ENCODE measurements at regions not wholly inside any gene's neighbourhood (a gene's known extent, or its start where the extent isn't known, plus 50 kb on each side); places are given as distances from the start of the nearest gene placed in this dataset.

- Histone ChIP-seq H3K4me1 (ENCODE audit: control insufficient read depth in 5 of 5, insufficient read depth in 5 of 5, low read length in 5 of 5) (peaks cover 0 to 3% (median 0%) of the 10 kb centered on the region in 5 donors), H3K27ac (ENCODE audit: low read depth in 1 of 2, low read length in 1 of 2) (no peak overlapping the region), H3K9me3 (ENCODE audit: control insufficient read depth in 4 of 4, insufficient read depth in 3 of 4, low read length in 3 of 4) (peaks cover 0 to 1% (median 0%) of the 10 kb centered on the region in 4 donors), H3K27me3 (ENCODE audit: control insufficient read depth in 3 of 3, insufficient read depth in 3 of 3, low read length in 2 of 3) (no peaks in the 10 kb centered on the region), H3K4me3 (no peak overlapping the region), H3K9ac (ENCODE audit: insufficient read depth in 1 of 2, low read length in 2 of 2) (no peak overlapping the region), H3K36me3 (ENCODE audit: control insufficient read depth in 4 of 4, insufficient read depth in 4 of 4, low read length in 4 of 4) (no peaks in the 10 kb centered on the region)
- TF ChIP-seq CTCF (IDR thresholded peaks at IDR 0.05; ENCODE audit: control extremely low read depth, extremely low read depth) = no peak
- 71 to 77% methylated on average over 4 of the region's 4 CpGs for WGBS, 2 donors
- ATAC-seq (ENCODE audit: insufficient read depth, low FRiP score) = no peak
- peak in 2 of 3 donors; percentile 28 to 61 for DNase-seq
Observed at GRCh38 chr17:72485596-72485995, 364.8 kb downstream of the SOX9 start.

DNA sequence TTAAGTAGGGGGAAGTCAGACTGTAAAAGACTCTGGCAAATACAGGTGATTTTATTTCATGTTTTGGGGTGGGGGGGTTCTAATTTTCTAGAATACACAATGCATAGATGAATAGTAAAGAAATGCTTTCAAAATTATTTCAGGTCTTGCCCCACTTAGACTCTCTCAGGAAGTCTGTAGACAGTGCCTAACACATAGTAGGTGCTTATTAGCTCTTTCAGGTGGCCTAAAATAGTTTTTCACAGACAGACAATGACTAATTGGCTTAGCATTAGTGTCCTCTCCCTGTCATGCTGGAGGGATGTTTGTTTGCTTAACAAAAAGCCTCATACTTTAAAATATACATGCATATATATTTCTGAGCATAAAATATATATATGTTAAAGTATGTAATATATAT is 366.0 kb downstream of the SOX9 start:
- Histone ChIP-seq H3K4me3 (no peak overlapping the region), H3K4me1 (ENCODE audit: control insufficient read depth in 5 of 5, insufficient read depth in 5 of 5, low read length in 5 of 5) (peaks cover 0 to 3% (median 0%) of the 10 kb centered on the region in 5 donors), H3K27me3 (ENCODE audit: control insufficient read depth in 3 of 3, insufficient read depth in 3 of 3, low read length in 2 of 3) (no peaks in the 10 kb centered on the region), H3K9ac (ENCODE audit: insufficient read depth in 1 of 2, low read length in 2 of 2) (no peak overlapping the region), H3K9me3 (ENCODE audit: control insufficient read depth in 4 of 4, insufficient read depth in 3 of 4, low read length in 3 of 4) (peaks cover 0 to 4% (median 0%) of the 10 kb centered on the region in 4 donors), H3K36me3 (ENCODE audit: control insufficient read depth in 4 of 4, insufficient read depth in 4 of 4, low read length in 4 of 4) (no peaks in the 10 kb centered on the region), H3K27ac (ENCODE audit: low read depth in 1 of 2, low read length in 1 of 2) (no peak overlapping the region)
- DNase-seq = no peak
- no peak for ATAC-seq (ENCODE audit: insufficient read depth, low FRiP score)
- no peak for TF ChIP-seq CTCF (IDR thresholded peaks at IDR 0.05; ENCODE audit: control extremely low read depth, extremely low read depth)

GRCh38 chr17:72487731-72488494 is 367.1 kb downstream of the SOX9 start:
- H3K27ac ChIP-seq (ENCODE audit: low read depth in 1 of 2, low read length in 1 of 2) = no peak overlapping the region
- DNase-seq = no peak
- H3K4me1 ChIP-seq (ENCODE audit: control insufficient read depth in 5 of 5, insufficient read depth in 5 of 5, low read length in 5 of 5) = peaks cover 0 to 3% (median 0%) of the 10 kb centered on the region in 5 donors
- WGBS, 2 donors = 67 to 78% methylated on average over 19 of the region's 19 CpGs
- no peak overlapping the region for H3K4me3 ChIP-seq
- ATAC-seq (ENCODE audit: insufficient read depth, low FRiP score) = no peak
- H3K27me3 ChIP-seq (ENCODE audit: control insufficient read depth in 3 of 3, insufficient read depth in 3 of 3, low read length in 2 of 3) = no peaks in the 10 kb centered on the region
- H3K9ac ChIP-seq (ENCODE audit: insufficient read depth in 1 of 2, low read length in 2 of 2) = no peak overlapping the region
- no peaks in the 10 kb centered on the region for H3K36me3 ChIP-seq (ENCODE audit: control insufficient read depth in 4 of 4, insufficient read depth in 4 of 4, low read length in 4 of 4)
- H3K9me3 ChIP-seq (ENCODE audit: control insufficient read depth in 4 of 4, insufficient read depth in 3 of 4, low read length in 3 of 4) = peaks cover 0 to 2% (median 0%) of the 10 kb centered on the region in 4 donors
- TF ChIP-seq CTCF (IDR thresholded peaks at IDR 0.05; ENCODE audit: control extremely low read depth, extremely low read depth) = no peak
